SW 1271 (cell line): ENCODE measurements at regions not wholly inside any gene's neighbourhood (a gene's known extent, or its start where the extent isn't known, plus 50 kb on each side); places are given as distances from the start of the nearest gene placed in this dataset.

Experiments used
- DNase-seq, 2 experiments: peaks; one replicate each; lab custom pipeline; 2025; lab: John Stamatoyannopoulos, UW

DNA sequence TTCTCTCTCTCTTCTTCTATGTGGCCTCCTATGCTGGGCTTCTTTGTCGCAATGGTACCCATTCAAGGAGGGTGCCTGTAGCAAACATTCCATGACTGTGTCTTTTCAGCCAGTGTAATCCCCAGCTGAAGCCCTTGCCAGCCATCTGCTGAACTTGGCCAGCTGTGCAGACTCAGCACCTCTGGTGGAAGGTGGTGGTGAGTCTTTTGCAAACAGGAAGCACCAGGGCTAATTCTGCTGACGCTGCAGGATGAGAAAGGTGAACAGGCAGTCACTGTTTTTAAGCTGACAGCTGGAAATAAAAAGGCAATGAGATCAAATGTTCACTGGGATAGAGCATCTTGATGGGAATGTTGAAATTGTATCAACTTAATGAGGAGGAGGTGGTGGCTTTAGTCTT lies 298.7 kb upstream of the CLNK start:
- no peak for DNase-seq

DNA sequence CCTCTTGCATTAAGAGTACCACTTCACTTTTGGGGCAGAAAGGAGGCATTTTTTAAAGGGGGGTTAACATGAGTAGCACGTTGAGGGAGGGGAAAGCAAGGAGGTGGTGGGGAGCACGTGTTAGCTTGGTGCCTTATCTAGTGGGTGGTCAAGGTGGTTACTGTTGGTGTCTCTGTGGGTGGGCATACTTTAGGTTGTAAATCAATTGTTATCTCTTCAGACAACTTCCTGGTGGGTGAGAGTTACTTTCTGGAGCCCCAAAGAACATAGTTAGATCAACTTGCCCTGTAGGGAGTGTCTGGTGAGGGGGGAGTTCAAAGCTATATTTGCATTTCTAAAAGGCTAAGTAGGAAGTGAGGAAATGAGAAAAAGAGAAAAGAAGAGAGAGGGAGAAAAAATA lies 297.7 kb upstream of the CLNK start:
- DNase-seq = no peak

DNA sequence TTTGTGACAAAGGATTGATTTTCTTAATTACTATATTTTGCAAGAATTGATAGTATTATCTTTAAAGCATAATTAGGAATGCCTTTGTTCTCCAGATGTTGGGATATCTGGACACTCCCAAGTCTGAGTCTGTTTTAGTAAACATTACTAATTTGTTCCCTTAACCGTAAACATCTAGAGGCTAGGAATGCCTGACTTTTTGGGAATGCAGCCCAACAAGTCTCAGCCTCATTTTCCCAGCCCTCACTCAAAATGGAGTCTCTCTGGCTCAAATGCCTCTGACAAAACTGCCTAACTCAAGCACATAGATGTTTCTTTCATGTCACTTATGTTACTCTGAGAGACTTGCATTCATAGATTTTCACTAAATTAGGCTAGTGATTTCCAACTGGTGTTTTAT lies 297.0 kb upstream of the CLNK start:
- DNase-seq = no peak

DNA sequence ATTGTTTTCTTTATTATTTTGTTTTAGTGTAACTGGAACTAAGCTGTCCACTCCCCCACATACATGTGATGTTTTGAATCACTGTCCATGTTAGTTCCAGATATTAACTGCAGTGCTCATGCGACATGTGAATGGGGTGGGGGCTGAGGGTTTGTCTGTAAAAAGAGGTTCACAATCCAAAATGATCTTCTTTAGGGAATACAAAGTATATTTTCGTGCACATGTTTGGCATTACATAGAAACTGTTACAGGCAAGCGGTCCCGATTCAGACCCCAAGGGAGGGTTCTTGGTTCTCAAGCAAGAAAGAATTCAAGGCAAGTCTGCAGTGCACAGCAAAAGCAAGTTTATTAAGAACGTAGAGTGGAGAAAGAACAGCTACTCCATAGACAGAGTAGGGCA lies 296.5 kb upstream of the CLNK start:
- DNase-seq = no peak

DNA sequence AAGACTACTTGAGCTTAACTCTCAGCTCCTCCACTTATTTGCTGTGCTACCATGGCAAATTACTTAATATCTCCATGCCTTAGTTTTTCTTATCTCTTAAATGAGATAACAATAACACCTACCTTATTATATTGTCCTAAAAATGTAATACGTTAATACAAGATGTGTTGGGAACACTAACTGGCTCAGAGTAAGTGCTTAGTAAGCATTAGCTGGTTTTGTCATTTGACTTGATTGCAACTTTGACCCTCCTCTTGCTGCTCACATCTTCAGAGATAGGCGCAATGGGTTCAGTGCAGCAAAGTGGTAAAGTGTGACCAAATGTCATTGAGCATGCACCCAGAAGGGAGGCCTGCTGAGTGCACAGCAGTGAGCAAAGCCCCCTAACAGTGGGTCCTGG lies 294.5 kb upstream of the CLNK start:
- DNase-seq = no peak

DNA sequence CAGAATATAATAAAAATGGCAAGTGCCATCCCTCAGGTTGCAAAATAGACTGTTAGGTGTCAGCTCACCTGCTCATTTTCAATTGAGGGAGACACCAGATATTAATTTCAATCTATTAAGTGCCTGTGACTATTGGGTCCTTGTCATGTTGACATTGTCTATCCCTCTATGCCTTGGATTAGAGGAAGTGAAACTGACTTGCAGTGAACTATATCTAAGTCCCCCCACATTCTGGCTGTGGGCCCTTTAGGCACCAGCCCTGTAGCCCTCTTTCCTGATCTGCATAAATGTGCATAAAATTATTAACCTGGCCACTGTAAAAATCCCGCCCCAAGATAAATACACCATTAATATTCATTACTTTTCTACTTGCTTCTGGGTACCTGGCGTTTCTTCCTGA lies 293.0 kb upstream of the CLNK start:
- no peak for DNase-seq

DNA sequence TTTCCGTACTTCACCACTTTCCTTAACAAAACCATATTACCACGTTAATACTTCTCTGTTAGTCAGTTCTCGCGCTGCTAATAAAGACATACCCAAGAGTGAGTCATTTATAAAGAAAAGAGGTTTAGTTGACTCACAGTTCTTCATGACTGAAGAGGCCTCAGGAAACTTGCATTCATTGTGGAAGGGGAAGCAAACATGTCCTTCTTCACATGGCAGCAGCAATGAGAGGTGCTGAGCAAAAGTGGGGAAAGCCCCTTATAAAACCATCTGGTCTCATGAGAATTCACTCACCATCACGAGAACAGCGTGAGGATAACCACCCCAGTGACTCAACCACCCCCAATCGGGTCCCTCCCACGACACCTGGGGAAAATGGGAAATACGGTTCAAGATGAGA lies 289.8 kb upstream of the CLNK start:
- no peak for DNase-seq

DNA sequence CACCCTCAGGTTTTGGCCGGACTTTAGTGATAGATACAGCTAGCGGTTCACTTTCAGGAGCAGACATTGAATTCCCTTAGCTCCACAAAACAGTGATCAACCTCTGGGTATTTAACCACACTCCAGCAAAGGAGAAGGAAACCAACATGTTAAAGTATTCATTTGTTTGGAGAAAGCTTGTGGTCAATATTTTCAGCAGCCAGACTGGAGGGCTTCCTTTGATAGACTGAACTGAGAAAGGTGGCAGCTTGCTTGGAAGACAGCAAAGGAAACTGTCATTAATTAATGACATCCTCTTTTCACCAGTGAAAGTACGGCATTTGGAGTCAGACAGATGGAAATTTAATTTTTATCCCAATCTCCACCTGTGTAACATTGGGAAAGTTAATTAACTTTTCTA lies 289.1 kb upstream of the CLNK start:
- no peak for DNase-seq

DNA sequence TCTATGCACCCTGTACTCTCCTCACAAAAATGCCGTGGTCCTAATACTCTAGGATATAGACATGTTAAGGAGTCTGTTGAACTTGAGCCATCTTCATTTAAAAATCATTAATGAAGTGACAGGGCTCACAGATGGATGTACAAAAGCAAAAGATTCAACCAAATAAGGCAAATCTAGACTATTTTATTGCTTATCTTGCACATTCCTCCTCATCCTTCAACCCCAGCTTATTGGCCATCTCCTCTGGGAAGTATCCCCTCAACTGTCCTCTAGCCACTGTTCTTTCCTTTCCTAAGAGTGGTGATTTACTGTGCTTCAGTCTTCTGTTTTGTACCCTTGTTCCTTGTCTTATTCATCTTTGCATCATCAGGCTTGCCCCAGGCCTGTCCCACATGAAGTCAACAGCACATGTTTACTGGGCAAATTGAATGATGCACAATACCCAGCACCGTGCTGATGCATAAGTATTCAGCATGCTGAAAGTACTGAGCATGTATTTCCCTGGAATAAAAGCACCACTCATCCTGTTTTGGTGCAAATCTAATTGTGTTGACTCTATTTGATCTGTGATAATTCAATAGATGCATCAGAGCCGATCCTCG lies 287.3 kb upstream of the CLNK start:
- DNase-seq = no peak

DNA sequence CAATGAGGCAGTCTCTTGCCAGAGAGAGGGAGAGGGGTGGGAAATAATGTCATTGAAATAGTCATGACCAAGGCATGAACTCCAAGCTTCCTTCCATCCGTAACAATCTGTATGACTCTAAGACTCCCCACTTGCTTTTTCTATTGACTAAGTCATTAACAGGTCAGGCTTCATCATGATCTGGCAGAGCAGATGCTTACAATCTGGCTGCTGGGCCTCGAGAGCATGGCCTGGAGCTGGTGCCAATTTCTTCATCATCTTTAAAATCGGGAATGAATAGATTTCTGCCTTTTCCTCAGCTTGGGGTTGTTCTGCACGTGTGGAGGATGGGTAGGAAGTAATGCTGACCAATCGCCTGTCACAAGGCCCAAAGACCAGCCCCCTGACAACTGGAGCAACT lies 280.6 kb upstream of the CLNK start:
- DNase-seq = no peak

DNA sequence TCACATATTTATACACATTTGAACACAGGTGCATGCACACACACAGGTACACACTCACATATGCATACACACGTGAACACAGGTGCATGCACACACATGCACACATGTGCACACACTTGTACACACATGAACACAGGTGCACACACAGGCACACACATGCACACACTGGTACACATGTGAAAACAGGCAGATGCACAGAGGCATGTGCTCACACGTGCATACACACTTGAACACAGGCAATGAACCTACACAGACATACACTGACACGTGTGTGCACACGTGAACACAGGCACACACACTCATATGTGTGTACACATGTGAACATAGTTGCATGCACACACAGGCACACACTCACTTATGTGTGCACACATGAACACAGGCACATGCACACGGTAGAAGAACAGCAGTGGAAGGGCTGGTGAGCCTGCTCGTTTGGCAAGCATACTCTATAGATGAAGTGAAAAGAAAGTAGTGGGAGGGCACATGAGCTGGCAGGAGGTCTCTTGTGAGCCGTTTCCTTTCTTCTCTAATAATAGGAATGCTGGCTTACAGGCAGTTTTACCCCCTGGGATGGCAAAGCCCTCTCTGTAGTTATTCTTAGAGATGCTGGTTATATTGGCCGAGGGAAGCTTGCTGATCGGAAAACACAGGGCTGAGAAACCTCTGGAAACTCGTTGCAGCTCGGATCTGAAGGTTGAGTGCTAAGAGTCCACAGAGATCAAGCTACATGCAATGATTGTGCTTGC lies 279.6 kb upstream of the CLNK start:
- no peak for DNase-seq

DNA sequence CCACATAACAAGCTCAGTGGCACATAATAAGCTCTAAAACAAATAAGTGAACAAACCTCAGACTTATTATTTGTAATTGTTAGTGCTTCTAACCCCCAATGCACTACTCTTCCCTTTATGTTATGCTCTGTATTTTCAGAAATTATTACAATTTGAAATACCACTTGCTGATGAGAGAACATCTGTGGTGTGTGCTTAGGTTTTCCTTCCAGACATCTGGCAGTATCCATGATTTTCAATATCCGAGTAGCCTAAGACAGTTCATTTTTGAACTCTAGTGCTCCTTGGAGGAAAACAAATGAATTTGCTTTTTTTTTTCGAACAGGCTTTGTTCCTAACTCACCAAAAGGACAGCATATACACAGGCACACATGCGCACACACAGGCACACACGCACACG lies 278.7 kb upstream of the CLNK start:
- no peak for DNase-seq

DNA sequence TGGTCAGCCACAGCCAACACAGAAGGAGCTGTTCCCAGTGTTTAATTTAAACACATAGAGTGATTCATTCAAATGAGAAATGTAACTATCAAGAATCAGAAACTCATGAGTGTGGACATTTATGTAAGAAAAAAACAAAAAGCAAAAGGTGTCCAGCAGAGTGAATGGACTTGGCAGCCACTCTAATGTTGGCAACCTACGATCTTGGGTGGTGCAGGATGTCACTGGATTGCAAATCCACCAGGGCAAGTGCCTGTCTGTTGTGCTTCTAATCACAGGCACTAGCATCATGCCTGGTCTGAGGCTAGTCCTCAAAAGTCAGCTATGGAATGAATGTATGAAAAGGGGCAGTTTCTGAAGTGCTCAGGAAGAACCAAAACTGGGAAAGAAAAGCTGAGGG lies 277.7 kb upstream of the CLNK start:
- DNase-seq = no peak

DNA sequence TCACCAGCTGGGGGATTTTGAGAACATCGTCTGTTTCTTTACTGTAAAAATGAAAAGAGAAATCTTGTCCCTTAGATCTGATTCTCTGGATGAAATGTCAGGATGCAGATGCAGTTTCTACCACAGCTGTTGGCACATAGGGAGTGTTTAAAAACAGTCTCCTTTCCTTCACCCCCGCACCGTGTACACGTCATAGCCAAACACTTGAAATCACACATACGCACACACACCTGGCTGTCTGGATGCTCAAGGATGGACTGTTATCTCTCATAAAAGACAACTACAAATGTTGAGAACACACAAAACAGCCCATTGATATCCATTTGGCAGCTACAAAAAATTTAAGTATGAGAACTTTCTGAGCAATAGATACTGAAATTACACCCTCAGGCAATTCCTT lies 275.8 kb upstream of the CLNK start:
- DNase-seq = no peak

DNA sequence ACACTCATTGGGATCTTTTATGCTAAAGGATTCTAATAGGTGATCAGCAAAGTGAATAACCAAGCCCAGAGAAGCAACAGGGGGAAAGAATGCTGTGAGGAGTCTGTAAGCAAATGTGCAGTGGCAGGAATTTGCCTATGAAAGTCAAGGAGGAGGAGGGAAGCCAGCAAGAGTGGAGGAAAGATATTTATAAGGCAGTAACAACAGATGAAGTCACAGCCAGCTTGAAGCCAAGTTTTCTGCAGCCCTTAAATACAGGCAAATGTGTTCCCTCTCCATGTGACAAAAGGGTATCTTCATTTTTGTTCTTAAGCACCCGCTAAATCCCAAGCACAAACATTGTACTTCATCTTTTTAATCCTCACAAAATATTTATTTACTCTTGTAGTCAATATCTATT lies 275.0 kb upstream of the CLNK start:
- no peak for DNase-seq

DNA sequence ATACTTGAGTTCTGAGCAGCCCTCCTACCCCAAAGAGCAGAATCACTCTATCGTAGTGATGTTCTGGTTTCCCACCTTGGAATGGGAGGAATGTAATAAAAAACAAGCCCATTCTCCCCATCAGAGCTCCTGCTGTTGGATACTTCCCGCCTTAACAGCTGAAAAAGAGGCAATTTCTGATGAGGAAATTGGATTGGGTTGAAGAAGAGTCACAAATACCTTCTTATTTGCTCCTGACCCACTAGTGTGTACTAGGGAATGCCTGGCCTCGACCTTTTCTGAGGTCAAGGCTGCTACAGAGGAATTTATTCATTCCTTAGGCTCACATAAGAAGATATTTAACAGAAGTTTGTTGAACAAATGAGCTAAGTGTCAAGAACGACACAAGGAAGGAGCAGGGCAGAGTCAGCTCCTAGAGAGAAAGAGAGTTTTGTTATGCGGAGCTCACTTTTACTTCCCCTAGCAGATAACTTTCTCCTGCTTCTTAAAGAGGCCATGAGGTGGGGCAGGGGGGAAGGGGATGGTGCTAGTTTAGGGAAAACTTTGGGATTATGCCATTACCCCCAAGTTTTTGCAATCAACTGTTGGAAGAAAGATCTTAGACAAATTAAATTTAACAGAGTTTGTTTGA lies 273.8 kb upstream of the CLNK start:
- DNase-seq = no peak

DNA sequence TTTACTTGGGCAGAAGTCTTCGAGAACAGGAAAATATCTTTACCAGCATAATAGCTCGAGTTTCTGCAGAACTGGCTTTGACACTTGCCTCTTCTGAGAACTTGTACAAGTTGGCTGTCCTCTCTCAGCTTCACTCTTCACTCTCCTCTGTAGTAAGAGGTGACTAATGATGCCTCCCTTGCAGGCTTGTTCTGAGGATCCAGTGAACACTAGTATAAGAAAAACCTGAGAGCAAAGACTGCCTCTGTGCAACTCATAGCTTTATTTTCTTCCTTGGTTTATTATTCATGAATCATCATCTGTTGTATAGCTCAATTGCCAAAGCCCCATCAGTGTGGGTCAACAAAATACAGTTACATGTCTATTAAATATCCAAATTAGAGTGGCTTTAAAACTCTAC lies 266.7 kb upstream of the CLNK start:
- no peak for DNase-seq

DNA sequence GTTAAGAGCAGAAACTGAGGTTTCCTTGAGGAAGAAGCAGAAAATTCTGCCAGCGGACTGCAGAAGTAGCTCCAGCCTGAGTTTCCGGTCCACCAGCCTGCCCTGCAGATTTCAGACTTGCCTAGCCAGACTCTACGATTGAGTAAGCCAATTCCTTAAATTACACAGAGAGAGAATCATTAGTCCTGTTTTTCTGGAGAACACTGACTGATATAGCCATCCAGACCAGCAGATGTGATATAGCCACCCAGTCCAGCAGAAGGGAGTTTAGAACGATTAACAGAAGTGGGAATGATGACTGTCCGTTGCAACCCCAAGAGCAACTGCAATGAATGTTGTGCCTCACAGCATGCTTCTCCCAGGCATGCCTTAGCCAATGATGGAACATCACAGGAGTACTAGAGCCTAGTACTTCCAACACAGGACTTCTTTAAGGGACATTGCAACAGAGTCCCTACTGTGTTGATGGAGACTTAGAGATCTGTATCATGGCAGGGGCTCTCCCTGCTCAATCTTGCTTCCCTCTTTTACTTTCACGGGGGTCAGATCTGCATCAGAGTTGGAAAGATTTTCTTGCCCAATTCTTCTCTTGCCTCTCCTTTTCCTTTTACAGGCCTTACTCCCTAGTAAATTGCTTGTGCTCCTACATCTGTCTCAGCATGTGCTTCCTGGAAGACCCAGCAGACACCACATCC lies 264.6 kb upstream of the CLNK start:
- no peak for DNase-seq

DNA sequence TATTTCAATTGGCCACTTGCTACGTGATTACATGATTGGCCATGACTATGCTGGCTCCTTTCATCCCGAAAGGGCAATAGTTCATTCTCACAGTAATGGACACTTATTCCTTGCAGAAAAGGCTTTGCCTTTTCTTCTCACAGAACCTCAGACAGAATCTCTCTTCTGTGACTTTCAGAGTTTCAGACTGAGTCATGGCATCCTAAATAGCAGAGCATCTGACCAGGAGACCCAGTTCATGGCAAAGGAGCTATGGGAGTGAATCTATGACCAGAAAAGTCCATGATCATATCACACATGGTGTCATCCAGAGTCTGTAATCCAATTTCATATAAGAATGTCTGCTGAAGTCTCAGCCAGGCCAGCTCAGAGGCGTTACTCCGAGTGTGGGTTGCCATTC lies 263.3 kb upstream of the CLNK start:
- no peak for DNase-seq

DNA sequence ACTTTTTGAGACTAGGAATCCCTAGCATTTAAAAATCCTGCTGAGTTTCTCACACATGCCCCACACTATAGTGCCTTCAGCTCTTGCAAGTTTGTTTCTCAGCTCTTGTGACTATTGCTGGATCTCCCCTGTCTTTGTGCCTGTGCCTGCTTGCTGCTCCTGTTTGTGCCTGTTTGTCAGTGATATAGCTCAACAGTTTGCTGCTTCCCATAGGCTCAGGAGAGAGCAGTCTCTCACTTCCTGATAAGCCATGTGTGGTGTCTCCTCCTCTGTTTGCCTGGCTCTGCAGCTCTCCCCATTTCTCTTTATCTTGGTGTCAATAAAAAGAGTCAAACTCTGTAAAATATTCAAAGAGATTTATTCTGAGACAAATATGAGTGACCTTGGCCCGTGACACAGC lies 259.8 kb upstream of the CLNK start:
- DNase-seq = no peak

DNA sequence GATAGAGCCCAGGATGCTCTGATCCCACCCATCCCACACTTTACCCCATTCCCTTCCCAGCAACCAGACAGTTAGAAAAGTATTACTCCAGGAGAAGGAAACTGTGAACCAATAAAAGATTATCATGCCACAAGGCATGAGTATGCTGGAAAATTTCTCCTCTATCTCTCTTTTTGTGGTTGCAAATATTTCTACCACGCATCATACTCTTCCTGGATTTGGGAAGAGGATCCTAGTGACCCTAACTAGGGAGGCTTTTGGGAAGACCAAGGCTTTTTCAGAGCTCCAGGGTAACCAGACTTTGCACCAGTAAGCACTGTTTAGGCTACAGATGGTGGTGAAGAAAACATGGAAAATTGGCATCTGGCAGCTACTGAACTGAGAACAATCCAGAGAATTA lies 257.6 kb upstream of the CLNK start:
- no peak for DNase-seq

DNA sequence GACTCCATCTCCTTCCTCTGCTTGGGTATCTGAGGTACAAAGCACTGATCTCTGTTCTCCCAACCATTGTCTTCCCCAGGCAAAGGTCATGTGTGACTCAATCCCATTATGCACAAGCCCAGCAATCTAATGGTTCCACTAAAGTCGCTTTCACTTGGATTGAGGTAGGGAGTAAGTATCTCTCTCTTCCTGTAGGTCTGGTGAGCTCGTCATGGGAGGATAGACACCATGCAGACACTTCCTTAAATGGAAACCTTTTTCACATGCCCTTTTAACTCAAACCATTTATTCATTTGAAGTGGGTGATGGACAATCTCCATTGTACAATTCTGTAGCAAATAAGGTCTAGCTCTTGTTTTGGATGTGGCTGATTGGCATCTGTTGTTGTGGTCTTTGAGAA lies 245.2 kb upstream of the CLNK start:
- DNase-seq = no peak

DNA sequence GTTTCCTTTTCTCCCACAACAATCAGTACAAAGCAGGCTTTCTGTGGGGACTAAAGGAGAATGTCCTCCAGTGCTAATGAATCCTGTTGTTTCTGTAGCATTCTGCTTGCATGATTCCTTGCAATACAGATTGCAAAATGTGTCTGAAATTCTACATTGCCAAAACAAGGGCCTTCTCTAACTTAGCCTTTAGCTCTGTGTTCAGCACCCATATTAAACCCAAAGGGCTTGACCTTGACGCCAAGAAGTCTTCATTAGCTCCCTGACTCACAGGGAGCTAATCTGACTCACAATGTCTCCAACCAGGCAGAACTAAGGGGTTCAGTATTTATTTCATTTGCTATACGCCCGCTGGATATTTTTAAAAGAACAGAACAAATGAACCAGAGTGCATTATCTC lies 241.4 kb upstream of the CLNK start:
- DNase-seq = no peak
